K562 (cell line): ENCODE measurements at regions not wholly inside any gene's neighbourhood (a gene's known extent, or its start where the extent isn't known, plus 50 kb on each side); places are given as distances from the start of the nearest gene placed in this dataset.
A peak's percentile ranks its signal among the peaks of the same experiment; 100 is the strongest.

ENCODE experiments used
- ASH1L ChIP-seq: fragments of 450-650 bp; IDR thresholded peaks from 2 replicates; pipeline ENCODE4 v1.6.1; 2018; ENCODE audit warnings: borderline replicate concordance, mild to moderate bottlenecking, low read depth; ENCODE audit not compliant: partially characterized antibody
- ATF1 ChIP-seq, 2 experiments: fragments of 450-650 bp in 1 of 2; IDR thresholded peaks; 2 replicates each; pipeline ENCODE4 v1.6.1; 2016; ENCODE audit warnings: missing compliant biosample characterization in 1 of 2, missing genetic modification characterization in 1 of 2
- DDX20 ChIP-seq: fragments of 450-650 bp; IDR thresholded peaks from 2 replicates; pipeline ENCODE4 v1.6.1; 2016; ENCODE audit warnings: missing genetic modification characterization, low read depth, mild to moderate bottlenecking, missing compliant biosample characterization, moderate library complexity
- DIDO1 ChIP-seq: fragments of 450-650 bp; IDR thresholded peaks from 2 replicates; pipeline ENCODE4 v1.6.1; 2016; ENCODE audit warnings: low read depth, missing biosample characterization, missing genetic modification characterization
- E2F8 ChIP-seq: fragments of 450-650 bp; IDR thresholded peaks from 2 replicates; pipeline ENCODE4 v1.7.1; 2018; ENCODE audit warnings: mild to moderate bottlenecking, low read depth; ENCODE audit not compliant: partially characterized antibody
- HMG20A ChIP-seq: fragments of 450-650 bp; formaldehyde crosslinking; conservative IDR thresholded peaks from 2 replicates; pipeline ENCODE4 v1.4.0; 2020; ENCODE audit warnings: mild to moderate bottlenecking, mixed read lengths
- MCM2 ChIP-seq: fragments of 450-650 bp; IDR thresholded peaks from 2 replicates; pipeline ENCODE4 v1.6.1; 2017; ENCODE audit warnings: low read depth, mild to moderate bottlenecking
- NFIX ChIP-seq: fragments of 250-450 bp; sonication (Bioruptor Pico); IDR thresholded peaks from 2 replicates; pipeline ENCODE4 v1.4.0; 2020; ENCODE audit warnings: low read depth, mild to moderate bottlenecking, moderate library complexity
- PYGO2 ChIP-seq: fragments of 450-650 bp; IDR thresholded peaks from 2 replicates; pipeline ENCODE4 v1.6.1; 2016; ENCODE audit warnings: mild to moderate bottlenecking, missing genetic modification characterization, moderate library complexity, missing compliant biosample characterization
- TOE1 ChIP-seq, 2 experiments: fragments of 450-650 bp in 1 of 2; sonication (generic) in 1 of 2; formaldehyde crosslinking in 1 of 2; IDR thresholded peaks; 2 replicates each; pipeline versions ENCODE4 v1.7.1 to v1.8.0; 2016 to 2022; ENCODE audit warnings: borderline replicate concordance in 2 of 2, mild to moderate bottlenecking in 2 of 2, antibody characterized with exemption in 1 of 2, inconsistent platforms in 1 of 2, low read depth in 1 of 2, missing genetic modification reagents in 1 of 2, moderate library complexity in 1 of 2
- TSC22D4 ChIP-seq: fragments of 450-650 bp; IDR thresholded peaks from 2 replicates; pipeline ENCODE4 v1.6.1; 2016; ENCODE audit warnings: missing genetic modification characterization, missing biosample characterization, control low read depth
- TSHZ1 ChIP-seq: fragments of 250-450 bp; sonication (Bioruptor Pico); IDR thresholded peaks from 2 replicates; pipeline ENCODE4 v1.4.0; 2020; ENCODE audit warnings: mild to moderate bottlenecking, moderate library complexity
- XRCC4 ChIP-seq: IDR thresholded peaks from one replicate; pipeline ENCODE4 v1.6.1; 2011; ENCODE audit not compliant: insufficient read depth, insufficient read length; ENCODE audit errors: extremely low read depth
- ZBTB7A ChIP-seq: IDR thresholded peaks from 2 replicates; pipeline ENCODE4 v1.6.1; 2011; ENCODE audit warnings: low read depth, mild to moderate bottlenecking, low read length, moderate library complexity, borderline replicate concordance; ENCODE audit not compliant: control insufficient read depth
- ZKSCAN3 ChIP-seq: fragments of 250-450 bp; sonication (Bioruptor Pico); IDR thresholded peaks from 2 replicates; pipeline ENCODE4 v1.4.0; 2020
- ZNF121 ChIP-seq: sonication (generic); formaldehyde crosslinking; conservative IDR thresholded peaks from 2 replicates; pipeline ENCODE4 v1.8.0; 2022; ENCODE audit warnings: missing genetic modification reagents
- TF ChIP-seq, protein P1 (sequence below): IDR thresholded peaks from 3 replicates; pipeline ENCODE4 v1.6.1; 2011; ENCODE audit warnings: borderline replicate concordance, mild to moderate bottlenecking; ENCODE audit not compliant: insufficient read length, insufficient read depth

GRCh38 chr22:46035742-46036557 lies 59.0 kb upstream of the WNT7B start (continued):
- TF ChIP-seq ZKSCAN3 (CRISPR knock-in tag), result no peak
- TF ChIP-seq NFIX, result no peak
- TF ChIP-seq DIDO1, result no peak
- TF ChIP-seq ATF1 (CRISPR knock-in tag; IDR thresholded peaks at IDR 0.05), result peak; percentile 75
- TF ChIP-seq ATF1 (tag; IDR thresholded peaks at IDR 0.05), result peak; percentile 96
- TF ChIP-seq E2F8, result peak; percentile 62
- TF ChIP-seq TOE1 (IDR thresholded peaks at IDR 0.05; ENCODE audit: borderline replicate concordance), result no peak
- TF ChIP-seq TOE1 (CRISPR knock-in tag; IDR thresholded peaks at IDR 0.05; ENCODE audit: borderline replicate concordance, low read depth), result no peak
- TF ChIP-seq PYGO2, result no peak
- no peak for TF ChIP-seq XRCC4
- TF ChIP-seq TSC22D4 (tag), result no peak
- no peak for TF ChIP-seq ZNF121 (CRISPR knock-in tag)
- no peak for TF ChIP-seq ZBTB7A
- no peak for TF ChIP-seq MCM2
- TF ChIP-seq ASH1L, result no peak
- TF ChIP-seq HMG20A (CRISPR knock-in tag), result no peak
- TF ChIP-seq DDX20 (tag), result no peak
- no peak for TF ChIP-seq TSHZ1
- TF ChIP-seq, protein P1, sequence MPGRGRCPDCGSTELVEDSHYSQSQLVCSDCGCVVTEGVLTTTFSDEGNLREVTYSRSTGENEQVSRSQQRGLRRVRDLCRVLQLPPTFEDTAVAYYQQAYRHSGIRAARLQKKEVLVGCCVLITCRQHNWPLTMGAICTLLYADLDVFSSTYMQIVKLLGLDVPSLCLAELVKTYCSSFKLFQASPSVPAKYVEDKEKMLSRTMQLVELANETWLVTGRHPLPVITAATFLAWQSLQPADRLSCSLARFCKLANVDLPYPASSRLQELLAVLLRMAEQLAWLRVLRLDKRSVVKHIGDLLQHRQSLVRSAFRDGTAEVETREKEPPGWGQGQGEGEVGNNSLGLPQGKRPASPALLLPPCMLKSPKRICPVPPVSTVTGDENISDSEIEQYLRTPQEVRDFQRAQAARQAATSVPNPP, result no peak
